Colon (tissue), 2 donors: ENCODE measurements at regions not wholly inside any gene's neighbourhood (a gene's known extent, or its start where the extent isn't known, plus 50 kb on each side); places are given as distances from the start of the nearest gene placed in this dataset.
"Not testable (repeated sequence)": the region's sequence is repeated elsewhere in the genome, so short reads cannot be mapped to it uniquely, and the experiment has no call there.

Experiments used
- FAIRE-seq: peaks from 2 replicates; lab custom pipeline; 2012; peaks lifted over from hg19 to GRCh38; lab: Jason Lieb, UNC
- donor health status: control.
- donor health status: control.

DNA sequence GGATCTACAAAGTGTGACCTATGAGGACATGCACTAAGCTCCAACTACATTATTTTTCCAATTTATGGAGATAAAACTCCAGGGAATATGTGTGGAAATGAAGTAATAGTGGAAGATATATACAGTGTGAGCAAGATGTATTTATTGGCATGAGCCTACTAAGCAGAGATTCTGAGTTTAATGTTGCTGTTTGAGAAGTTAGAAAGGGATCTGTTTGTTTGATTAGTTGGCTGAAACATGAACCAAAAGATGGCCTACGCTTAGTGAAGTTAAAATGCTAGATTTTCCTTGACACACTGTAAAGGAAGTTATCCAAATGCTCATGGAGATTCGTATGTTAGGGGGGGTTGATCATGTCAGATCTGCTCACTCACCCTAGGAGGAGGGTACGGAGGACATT, 621.7 kb downstream of the TMEM182 start:
- no peak for FAIRE-seq

DNA sequence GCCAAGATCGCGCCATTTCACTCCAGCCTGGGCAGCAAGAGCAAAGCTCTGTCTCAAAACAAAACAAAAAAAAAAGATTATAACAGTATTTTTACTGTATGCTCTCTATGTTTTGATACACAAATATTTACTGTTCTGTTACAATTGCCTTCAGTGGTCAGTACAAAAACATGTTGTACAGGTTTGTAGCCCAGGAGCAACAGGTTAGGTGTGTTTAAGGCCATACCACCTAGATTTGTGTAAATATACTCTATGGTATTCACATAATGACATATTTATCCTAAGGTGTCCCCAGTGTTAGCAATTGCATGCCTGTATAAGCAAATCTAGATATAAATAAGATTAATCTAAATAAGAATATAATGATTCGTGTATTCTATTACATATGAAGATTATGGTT, 625.0 kb downstream of the TMEM182 start:
- no peak for FAIRE-seq

DNA sequence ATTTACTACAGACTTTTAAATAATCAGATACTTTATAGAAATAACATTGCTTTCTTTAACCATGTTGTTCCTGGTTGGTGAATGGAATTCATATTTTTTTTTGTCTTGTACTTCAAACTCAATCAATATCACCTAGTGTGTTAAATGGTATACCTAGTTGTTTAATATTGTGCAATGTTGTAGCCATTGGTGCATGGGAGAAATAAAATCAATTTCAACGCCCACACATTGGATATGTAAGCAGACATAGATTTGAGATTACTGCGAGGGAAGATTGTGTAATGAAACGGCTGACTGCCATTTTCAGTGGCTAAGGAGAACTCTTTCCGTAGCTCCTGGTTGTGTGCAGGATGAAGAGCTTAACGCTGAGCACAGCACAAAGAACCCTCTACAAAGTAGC, 626.1 kb downstream of the TMEM182 start:
- no peak for FAIRE-seq

DNA sequence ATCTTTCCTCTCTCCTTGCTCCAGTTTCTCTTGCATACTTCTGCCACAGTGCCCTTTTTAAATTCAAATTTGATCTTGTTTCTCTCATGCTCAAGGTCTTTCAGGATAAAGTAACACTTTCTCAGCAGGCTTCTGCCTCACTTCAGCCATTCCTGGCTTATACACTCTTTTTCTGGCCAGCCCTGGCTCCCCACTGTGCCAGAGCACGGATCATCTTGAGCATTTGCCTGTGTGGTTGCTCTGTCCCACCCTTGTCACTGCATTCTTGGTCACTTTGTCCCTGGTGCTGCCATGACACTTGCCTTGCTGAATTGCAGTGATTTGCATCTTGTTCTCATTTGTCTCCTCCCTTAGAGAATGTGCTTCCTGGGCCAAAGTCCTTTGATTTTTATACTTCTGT, 634.3 kb downstream of the TMEM182 start:
- no peak for FAIRE-seq

DNA sequence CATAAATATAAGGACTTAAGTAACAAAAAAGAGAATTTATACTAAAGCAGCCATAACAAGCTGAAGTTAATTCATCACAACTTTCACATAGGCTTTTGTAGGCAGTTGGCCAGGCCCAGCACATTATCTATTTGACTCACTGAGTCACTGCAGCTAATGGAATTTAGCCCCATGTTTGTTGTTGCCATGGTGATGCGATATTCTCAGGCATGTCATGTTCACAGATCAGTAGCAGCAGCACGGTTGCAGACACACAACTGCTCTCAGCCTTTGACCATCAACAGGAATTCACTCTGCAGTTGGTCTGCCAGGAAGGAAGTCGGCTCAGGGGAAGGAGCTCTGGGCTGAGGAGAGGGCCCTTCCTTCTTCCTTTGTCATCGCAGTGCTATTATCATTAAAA, 639.8 kb downstream of the TMEM182 start:
- no peak for FAIRE-seq

DNA sequence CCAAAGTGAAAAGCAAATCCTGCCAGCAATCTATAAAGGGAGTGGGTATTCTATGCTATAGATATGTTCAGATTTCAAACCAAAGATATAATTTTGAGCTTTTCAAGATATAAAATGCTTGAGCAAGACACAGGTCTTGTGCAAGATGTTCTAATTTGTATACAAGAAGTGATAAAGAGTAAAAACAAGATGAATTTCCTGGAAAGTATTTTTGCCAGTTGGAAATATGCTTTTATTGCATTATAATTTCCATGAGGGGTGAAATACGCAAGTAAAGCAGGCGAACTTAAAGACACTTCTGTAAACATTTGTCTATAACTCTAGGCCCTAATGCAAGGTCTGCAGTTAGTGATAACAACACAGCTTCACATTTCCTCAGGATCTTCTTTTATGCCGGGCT, 640.5 kb downstream of the TMEM182 start:
- FAIRE-seq: no peak

DNA sequence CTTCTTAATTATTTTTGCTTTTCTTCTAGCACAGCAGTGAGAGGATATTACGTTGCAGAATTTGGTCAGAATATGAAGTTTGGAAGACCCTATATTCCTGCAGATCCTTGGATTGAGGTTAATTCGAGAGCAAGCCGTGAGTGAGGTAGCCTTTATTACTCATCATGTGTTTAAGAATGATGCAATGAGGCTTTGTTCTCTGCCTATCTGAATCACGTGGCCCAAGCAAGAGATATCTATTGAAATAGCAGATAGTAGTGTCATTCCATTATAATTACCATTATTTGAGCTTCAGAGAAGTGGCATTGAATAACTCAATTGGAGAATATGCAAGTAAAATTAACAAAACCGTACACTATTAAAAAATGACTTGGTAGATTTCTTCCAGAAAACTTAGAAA, 641.1 kb downstream of the TMEM182 start:
- no peak for FAIRE-seq

DNA sequence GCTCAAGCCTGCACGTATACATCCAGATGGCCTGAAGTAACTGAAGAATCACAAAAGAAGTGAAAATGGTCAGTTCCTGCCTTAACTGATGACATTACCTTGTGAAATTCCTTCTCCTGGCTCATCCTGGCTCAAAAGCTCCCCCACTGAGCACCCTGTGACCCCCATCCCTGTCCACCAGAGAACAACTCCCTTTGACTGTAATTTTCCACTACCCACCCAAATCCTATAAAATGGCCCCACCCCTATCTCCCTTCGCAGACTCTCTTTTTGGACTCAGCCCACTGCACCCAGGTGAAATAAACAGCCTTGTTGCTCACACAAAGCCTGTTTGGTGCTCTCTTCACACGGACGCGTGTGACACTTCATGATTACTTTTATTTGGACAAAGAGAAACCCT, 641.6 kb downstream of the TMEM182 start:
- not testable (repeated sequence) for FAIRE-seq

DNA sequence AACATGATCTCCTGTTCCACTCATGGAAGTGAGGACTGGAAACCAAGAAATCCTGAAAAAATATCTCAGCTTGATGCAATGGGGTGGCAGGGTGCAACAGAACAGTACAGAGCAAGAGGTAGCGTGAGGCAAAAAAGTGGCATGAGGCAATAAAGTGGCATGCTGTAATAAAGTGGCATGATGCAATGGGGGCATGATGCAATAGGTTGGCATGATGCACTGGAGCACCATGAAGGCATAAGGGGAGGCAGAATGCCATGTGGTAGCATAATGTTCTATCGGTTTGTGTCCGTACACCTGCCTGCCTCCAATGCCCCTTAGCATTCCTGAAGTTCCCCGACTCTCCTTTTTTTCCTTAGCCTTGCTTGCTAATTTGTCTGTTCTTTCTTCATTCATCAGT, 648.4 kb downstream of the TMEM182 start:
- FAIRE-seq: no peak

DNA sequence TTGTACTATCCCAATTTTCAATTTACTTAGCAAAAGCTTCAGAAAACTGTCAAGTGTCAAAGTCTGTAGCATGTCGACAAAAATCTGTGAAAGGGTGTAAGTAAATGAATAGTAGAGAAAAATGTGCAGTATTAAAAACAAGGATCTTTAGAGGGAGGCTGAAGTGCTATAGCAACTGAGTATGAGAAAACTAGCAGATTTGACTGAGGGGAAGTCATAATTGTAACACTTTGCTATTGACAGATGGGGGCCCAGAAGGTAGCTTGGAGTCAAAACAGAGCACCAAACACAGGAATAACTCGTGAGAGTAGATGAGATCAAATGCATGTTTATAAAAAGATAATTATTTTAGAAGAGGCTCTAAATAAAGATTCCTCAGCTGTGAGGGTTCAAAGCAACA, 657.7 kb downstream of the TMEM182 start:
- FAIRE-seq: no peak

DNA sequence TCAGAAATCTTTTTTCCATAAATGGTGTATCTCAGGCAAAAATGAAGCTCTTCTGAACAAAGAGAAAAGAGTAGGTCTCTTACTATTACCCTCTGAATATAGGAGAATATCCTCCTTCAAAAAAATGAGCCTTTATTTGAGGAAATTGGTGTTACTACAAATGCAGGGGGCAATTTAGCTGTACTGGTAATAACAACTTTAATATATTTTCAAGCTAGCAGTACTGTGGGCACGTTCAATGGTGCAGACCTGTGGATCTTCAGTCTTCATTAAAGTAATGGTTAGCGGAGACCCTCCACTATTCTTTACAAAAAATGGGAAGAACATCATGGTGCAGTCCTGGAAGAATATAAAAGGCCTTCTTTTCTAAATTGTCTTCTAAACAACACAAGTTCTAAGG, 661.3 kb downstream of the TMEM182 start:
- FAIRE-seq: no peak

DNA sequence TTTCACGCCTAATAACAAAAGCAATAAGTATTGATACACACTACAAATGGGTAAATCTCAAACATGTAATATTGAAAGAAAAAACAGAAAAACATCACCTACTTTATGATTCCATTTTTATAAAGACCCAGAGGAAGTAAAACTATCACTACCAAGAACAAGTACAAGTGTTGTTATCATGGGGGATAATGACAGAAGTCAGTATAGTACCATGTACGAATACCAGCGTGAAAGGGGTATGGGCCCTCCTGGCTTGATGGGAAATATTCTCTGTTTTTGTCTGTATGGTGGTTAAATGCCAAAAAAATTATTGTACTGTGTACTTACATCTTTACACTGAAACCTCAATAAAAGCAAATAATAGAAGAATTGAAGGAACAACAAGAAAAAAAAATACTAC, 665.7 kb downstream of the TMEM182 start:
- FAIRE-seq: no peak

DNA sequence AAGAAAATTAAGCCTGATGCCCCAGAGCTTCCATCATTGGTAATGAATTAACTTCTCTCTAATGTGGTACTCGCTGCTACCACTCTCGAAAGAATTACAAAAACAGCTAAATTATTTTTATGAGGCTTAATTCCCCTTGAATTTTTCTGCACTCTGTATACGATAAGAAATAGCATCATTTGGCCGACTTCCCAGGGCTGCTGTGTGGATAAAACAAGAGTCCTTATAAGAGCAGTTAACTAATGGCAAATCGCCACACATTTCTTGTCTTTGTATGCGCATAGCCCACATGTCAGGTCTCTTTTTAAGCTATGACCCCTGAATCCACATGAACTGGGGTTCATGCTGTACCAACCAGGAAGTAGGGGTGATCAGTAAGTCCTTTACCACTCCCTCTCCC, 668.4 kb downstream of the TMEM182 start:
- no peak for FAIRE-seq

DNA sequence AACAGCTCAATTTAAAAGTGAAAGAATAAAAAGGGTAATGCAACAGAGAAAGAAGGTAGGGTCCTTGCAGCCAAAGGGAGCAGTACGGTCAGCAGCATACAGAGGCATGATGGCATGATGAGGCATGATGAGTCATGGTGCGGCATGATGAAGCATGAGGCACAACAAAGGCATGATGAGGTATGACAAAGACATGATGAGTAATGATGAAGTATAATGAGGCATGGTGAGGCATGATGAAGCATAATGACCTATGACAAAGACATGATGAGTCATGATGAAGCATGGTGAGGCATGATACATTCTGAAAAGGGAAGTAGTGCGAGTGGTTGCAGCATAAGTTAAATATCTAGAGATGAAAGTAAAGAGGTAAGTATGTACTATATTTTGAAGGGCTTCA, 673.2 kb downstream of the TMEM182 start:
- FAIRE-seq: no peak

DNA sequence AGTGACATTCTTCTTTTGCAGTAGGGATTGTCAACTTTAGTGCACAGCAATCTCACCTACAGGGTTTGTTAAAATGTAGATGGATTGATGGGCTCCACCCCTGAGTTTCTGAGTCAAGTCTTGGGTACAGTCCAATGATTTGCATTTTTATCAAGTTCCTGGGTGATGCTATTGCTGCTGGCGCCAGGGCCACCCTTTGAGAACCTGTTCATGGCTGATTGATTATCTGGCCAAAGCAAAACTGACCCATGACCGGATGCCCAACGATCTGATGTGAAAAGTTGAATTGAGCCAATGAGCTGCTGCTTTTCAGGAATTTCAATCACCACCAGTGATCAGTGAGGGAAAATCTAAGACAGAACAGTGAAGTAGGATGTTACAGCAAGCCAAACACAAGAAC, 675.3 kb downstream of the TMEM182 start:
- no peak for FAIRE-seq

DNA sequence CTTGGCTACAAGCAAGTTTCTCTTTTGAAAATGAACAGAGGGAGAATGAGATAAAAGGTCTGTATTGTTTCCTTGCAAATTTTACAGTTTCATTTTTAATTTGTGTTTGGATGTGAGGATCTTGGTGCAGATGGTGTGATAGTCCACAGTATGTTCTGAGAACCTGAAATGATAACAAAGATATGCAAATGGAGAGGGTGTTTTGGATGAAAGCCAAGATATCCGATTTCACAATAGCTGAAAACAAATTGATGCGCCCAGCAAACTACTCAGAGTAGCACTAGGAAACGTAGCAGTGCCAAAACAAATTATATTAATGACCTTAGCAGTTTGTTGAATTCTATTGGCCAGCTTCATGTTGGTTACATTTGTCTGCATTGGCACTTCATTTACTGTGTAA, 683.5 kb downstream of the TMEM182 start:
- no peak for FAIRE-seq

DNA sequence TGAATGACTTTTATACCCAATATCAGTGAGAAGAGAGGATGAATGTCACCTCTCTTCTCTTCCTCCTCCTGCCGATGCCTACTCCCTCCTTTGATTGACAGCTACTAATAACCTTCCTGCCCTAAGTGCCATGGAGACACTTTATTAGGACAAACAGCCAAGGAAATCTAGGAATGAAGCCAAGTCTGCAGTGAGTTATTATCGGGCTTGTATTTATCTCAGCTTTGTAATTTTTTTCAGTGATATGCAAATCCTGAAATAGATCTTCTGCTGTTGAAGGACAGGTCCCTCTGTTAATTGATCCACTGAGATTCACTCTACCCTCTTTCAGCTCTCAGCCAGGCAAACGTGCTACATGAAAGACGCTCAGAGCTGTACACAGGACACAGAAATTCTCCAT, 686.7 kb downstream of the TMEM182 start:
- FAIRE-seq: no peak

DNA sequence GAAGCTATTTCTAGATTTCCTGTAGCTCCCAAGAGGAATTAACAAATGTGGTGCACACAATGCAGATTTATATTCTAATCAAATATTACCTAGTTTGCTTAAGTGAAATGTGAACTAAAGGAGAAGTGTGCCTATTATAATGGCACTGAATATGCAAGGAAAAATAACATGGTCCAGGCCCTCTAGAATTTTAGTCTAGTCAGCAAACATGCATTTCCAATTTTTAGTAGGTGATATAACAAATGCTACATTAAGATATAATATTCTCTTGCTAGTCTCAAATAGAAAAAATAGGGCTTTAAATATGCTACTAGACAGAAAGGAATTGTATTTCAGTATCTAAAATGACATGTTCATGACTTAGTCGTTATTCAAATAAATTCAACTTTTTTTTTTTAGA, 689.5 kb downstream of the TMEM182 start:
- no peak for FAIRE-seq

DNA sequence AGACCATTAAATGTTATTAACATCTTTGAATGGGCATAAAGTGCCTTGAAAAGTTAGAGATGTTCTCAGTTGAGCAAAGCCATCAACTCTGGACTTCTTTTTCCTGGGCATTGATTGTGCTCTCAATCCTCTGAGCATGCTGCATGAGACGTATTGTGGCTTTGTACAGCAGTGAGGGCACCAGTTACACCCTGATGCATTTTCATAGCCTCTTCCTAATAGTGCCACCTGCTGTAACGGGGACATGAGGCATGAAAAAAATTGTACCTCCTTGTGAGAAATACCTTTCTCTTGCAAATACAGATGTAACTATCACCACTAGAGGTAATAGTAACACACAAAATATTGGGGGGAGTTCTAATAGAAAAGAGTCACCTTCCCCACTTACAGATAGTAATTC, 697.5 kb downstream of the TMEM182 start:
- FAIRE-seq: no peak

DNA sequence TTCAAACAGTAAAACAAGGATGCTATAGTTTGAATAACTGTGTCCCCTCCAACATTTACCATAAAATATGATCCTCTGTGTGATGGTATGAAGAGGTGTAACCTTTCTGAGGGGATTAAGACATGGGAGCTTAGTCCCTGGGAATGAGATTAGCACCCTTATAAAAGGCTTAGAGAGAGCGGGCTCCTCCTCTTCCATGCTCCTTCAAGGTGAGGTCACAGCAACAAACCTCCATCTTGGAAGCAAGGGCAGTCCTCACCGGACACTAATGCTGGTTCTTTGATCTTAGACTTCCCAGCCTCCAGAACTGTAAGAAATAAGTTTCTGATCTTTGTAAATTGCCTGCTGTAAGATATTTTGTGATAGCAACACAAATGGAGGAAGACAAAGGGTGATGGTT, 700.3 kb downstream of the TMEM182 start:
- FAIRE-seq: no peak

DNA sequence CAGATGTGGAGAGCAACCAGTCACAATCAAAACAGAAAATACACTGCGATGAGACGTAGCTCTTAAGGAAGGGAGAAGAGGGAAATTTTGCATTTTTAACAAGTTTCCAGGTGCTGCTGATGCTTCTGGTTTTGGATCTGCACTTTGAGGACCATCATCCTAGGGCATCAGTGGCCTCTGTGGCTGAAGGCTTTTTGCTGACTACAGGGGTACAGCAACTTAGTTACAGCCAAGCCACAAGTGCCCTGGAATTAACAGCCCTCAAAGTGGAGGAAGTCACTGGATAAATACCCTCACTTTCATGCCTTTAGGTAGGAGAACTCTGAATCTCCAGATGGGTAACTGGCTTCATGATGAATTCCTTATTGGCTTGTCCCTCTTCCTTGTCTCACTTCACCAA, 700.9 kb downstream of the TMEM182 start:
- no peak for FAIRE-seq

DNA sequence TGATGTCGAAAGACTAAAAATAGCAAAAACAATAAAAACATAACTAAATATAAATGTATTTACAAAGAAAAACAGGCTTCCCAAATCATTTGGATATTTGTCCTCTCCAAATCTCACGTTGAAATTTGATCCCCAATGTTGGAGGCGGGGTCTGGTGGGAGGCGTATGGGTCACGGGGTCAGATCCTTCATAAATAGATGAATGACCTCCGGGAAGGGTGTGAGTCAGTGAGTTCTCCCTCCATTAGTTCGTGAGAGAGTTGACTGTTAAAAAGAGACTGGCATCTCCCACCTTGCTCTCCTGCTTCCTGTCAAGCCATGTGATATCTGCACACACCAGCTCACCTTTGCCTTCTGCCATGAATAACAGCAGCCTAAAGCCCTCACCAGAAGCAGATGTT, 703.0 kb downstream of the TMEM182 start:
- FAIRE-seq: no peak

DNA sequence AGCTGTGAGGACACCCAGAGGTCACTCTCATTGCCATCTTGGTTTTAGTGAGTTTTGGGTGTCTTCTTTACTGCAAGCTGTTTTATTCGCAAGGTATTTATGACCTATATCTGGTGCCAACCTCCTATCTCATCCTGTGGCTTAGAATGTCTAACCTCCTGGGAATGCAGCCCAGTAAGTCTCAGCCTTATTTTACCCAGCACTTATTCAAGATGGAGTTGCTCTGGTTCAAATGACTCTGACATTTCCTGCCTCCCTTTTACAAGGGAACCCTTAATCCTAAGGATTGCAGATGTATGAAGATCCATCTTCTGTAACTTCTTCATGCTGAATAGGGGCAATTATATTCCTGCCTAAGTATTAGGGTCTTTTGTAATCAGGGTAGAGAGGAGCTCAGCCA, 708.0 kb downstream of the TMEM182 start:
- no peak for FAIRE-seq

DNA sequence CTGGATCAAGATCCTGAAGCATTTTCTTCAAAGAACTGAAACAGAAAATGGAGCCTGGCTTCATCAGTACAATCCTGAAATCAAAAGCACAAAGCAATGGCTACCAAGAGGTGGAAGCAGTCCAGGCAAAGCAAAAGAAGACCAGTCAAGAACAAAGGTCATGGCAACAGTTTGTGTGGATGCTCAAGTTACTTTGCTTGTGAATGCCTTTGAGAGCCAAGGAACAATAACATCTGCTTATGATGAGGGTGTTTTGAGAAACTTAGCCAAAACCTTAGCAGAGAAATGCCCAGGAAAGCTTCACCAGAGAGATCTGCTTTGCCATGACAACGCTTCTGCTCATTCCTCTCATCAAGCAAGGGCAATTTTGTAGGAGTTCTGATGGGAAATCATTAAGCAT, 723.1 kb downstream of the TMEM182 start:
- no peak for FAIRE-seq

DNA sequence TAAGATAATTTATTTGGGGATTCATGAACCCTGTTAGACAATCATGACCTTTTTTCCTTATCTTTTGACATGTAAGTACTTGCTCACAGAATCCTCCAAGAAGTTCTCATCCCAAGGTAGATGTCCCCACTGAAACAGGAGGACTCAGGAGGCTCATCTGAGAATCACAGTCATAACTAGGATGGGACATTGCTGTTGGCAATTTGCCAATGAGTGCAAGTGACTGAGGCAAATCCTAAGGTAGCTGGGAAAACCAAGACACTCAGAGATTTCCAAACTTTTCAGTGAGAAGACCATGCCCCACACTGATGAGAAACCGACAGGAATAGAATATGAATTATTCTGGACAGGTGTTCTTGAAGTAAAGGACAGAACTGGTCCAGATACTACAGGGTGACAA, 735.0 kb downstream of the TMEM182 start:
- FAIRE-seq: no peak

DNA sequence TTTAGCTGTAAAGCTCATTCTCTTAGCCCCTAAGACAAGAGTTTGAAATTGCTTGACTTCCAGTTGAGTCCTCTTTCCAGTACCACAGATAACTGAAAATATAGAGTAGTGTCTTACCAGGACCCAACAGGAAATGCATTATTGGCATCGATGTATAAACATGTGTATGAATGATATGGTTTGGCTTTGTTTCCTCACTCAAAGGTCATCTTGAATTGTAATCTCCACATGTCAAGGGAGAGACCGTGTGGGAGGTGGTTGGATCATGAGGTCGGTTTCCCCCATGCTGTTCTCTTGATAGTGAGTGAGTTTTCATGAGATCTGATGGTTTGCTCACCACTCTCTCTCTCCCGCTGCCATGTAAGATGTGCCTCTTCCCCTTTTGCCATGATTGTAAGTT, 745.0 kb downstream of the TMEM182 start:
- no peak for FAIRE-seq
